K562 (cell line): ENCODE measurements at regions not wholly inside any gene's neighbourhood (a gene's known extent, or its start where the extent isn't known, plus 50 kb on each side); places are given as distances from the start of the nearest gene placed in this dataset.

ENCODE experiments used
- ATAC-seq: fragments of 200-7000 bp; cut with Tn5 transposase; 3 replicates; pipeline ENCODE4 v1.9.1; 2020; ENCODE audit warnings: moderate library complexity
- BruUV-seq: library from RNA; stranded (reverse); fragments of 400-500 nt; replicated peaks from 2 replicates; lab custom pipeline; 2021; lab: Mats Ljungman, UMichigan
- CTCF ChIA-PET: fragments of 300-600 bp; formaldehyde crosslinking; extraction: SDS; loops from one replicate; lab custom pipeline; 2021; ENCODE audit warnings: low intra/inter-chr PET ratio; lab: Yijun Ruan, JAX
- POLR2A ChIA-PET: fragments of 300-600, 350-650 bp; sonication (Branson Sonifier 250); formaldehyde crosslinking; extraction: SDS; loops from one replicate; lab custom pipeline; 2021; ENCODE audit warnings: antibody characterized with exemption, inconsistent platforms; lab: Yijun Ruan, JAX
- DNase-seq, 4 experiments: peaks; one replicate each; pipeline versions ENCODE4 v3.0.0 to v3.0.0-alpha.2; 2011 to 2018; ENCODE audit warnings: low spot score in 3 of 4, mixed read lengths in 3 of 4; ENCODE audit errors: extremely low read depth in 1 of 4
- FAIRE-seq: peaks from 2 replicates; lab custom pipeline; 2011; peaks lifted over from hg19 to GRCh38; lab: Jason Lieb, UNC
- H2AFZ ChIP-seq: 2 replicates; pipeline ENCODE4 v1.6.0; 2011; ENCODE audit warnings: low read depth, low read length, control low read depth, inconsistent platforms
- H3K27ac ChIP-seq: fragments of 200-600 bp; 3 replicates; pipeline ENCODE4 v1.8.0; 2011; ENCODE audit warnings: low read depth, mild to moderate bottlenecking, control low read depth, inconsistent platforms, low read length, moderate library complexity, mixed read lengths; ENCODE audit errors: extremely low read depth
- H3K27me3 ChIP-seq, 2 experiments: fragments of 300-600 bp in 1 of 2; 2 replicates in 1 of 2; 3 replicates in 1 of 2; pipeline versions ENCODE4 v1.6.0 to v1.8.0; 2011; ENCODE audit warnings: inconsistent platforms in 2 of 2, low read length in 2 of 2, mild to moderate bottlenecking in 1 of 2, mixed read lengths in 1 of 2, moderate library complexity in 1 of 2; ENCODE audit not compliant: control insufficient read depth in 2 of 2, insufficient read depth in 2 of 2
- H3K36me3 ChIP-seq: fragments of 300-600 bp; 3 replicates; pipeline ENCODE4 v1.8.0; 2011; ENCODE audit warnings: mild to moderate bottlenecking, low read length, inconsistent platforms; ENCODE audit not compliant: control insufficient read depth, insufficient read depth
- H3K4me1 ChIP-seq, 2 experiments: fragments of 200-600 bp in 1 of 2; replicated peaks in 1 of 2; 2 replicates in 1 of 2; 3 replicates in 1 of 2; pipeline versions ENCODE4 v1.5.1 to v1.8.0; 2011; ENCODE audit warnings: inconsistent platforms in 2 of 2, low read length in 2 of 2, mild to moderate bottlenecking in 1 of 2, mixed read lengths in 1 of 2, moderate library complexity in 1 of 2; ENCODE audit not compliant: control insufficient read depth in 2 of 2, insufficient read depth in 2 of 2
- H3K4me2 ChIP-seq: 2 replicates; pipeline ENCODE4 v1.6.1; 2011; ENCODE audit warnings: low read length, control low read depth, inconsistent platforms, mixed read lengths; ENCODE audit not compliant: insufficient read depth
- H3K4me3 ChIP-seq: fragments of 200-600 bp; sonication (generic), shearing (Covaris generic); 2 replicates; pipeline ENCODE4 v1.5.1; 2016; ENCODE audit warnings: control low read depth, inconsistent platforms
- H3K79me2 ChIP-seq: fragments of 200-600 bp; 3 replicates; pipeline ENCODE4 v1.8.0; 2011; ENCODE audit warnings: low read length, inconsistent platforms; ENCODE audit not compliant: control insufficient read depth, insufficient read depth
- H3K9ac ChIP-seq, 2 experiments: 2 replicates each; pipeline versions ENCODE4 v1.6.0 to v1.6.1; 2011; ENCODE audit warnings: low read depth in 2 of 2, low read length in 2 of 2, control low read depth in 1 of 2, inconsistent platforms in 1 of 2, mild to moderate bottlenecking in 1 of 2, mixed read lengths in 1 of 2; ENCODE audit not compliant: insufficient read depth in 1 of 2
- H3K9me1 ChIP-seq: one replicate; pipeline ENCODE4 v1.6.0; 2011; ENCODE audit warnings: inconsistent platforms, mild to moderate bottlenecking, low read length, moderate library complexity; ENCODE audit not compliant: control insufficient read depth, insufficient read depth
- H3K9me3 ChIP-seq: replicated peaks from 2 replicates; pipeline ENCODE4 v1.5.1; 2011; ENCODE audit warnings: low read depth, low read length, inconsistent platforms; ENCODE audit not compliant: control insufficient read depth, insufficient read depth
- H4K20me1 ChIP-seq: replicated peaks from 2 replicates; pipeline ENCODE4 v1.6.1; 2011; ENCODE audit warnings: low read length, inconsistent platforms, mixed read lengths; ENCODE audit not compliant: control insufficient read depth, insufficient read depth
- DACH1 ChIP-seq: fragments of 450-650 bp; IDR thresholded peaks from 2 replicates; pipeline ENCODE4 v1.6.1; 2018; ENCODE audit not compliant: partially characterized antibody
- DPF2 ChIP-seq: fragments of 450-650 bp; IDR thresholded peaks from 2 replicates; pipeline ENCODE4 v1.6.1; 2016
- EWSR1 ChIP-seq: fragments of 450-650 bp; IDR thresholded peaks from 2 replicates; pipeline ENCODE4 v1.6.1; 2018; ENCODE audit warnings: borderline replicate concordance, mild to moderate bottlenecking, low read depth, moderate library complexity; ENCODE audit not compliant: partially characterized antibody
- FOXJ3 ChIP-seq: sonication (generic); formaldehyde crosslinking; IDR thresholded peaks from 2 replicates; pipeline ENCODE4 v1.4.0; 2020; ENCODE audit warnings: mild to moderate bottlenecking, missing genetic modification reagents
- JUNB ChIP-seq: fragments of 450-650 bp; formaldehyde crosslinking; conservative IDR thresholded peaks from 2 replicates; pipeline ENCODE4 v1.4.0; 2020; ENCODE audit warnings: mild to moderate bottlenecking
- LEF1 ChIP-seq: fragments of 450-650 bp; IDR thresholded peaks from 2 replicates; pipeline ENCODE4 v1.6.1; 2016; ENCODE audit warnings: mild to moderate bottlenecking
- MEIS2 ChIP-seq: fragments of 450-650 bp; IDR thresholded peaks from 2 replicates; pipeline ENCODE4 v1.6.1; 2014; ENCODE audit warnings: mild to moderate bottlenecking; ENCODE audit not compliant: partially characterized antibody
- MTF1 ChIP-seq: fragments of 250-450 bp; sonication (Bioruptor Pico); IDR thresholded peaks from 2 replicates; pipeline ENCODE4 v1.9.0; 2021; ENCODE audit warnings: moderate library complexity, mild to moderate bottlenecking, inconsistent platforms, borderline replicate concordance
- NBN ChIP-seq: fragments of 450-650 bp; IDR thresholded peaks from 2 replicates; pipeline ENCODE4 v1.6.1; 2016; ENCODE audit warnings: low read depth, mild to moderate bottlenecking
- NCOA4 ChIP-seq: fragments of 450-650 bp; IDR thresholded peaks from 2 replicates; pipeline ENCODE4 v1.6.1; 2018; ENCODE audit warnings: mild to moderate bottlenecking; ENCODE audit not compliant: partially characterized antibody
- NCOA6 ChIP-seq: fragments of 450-650 bp; IDR thresholded peaks from 2 replicates; pipeline ENCODE4 v1.6.1; 2017; ENCODE audit warnings: mild to moderate bottlenecking
- NEUROD1 ChIP-seq: fragments of 150-350 bp; IDR thresholded peaks from 2 replicates; pipeline ENCODE4 v1.6.1; 2014; ENCODE audit warnings: borderline replicate concordance, low read length, low read depth; ENCODE audit not compliant: partially characterized antibody
- NFIX ChIP-seq: fragments of 250-450 bp; sonication (Bioruptor Pico); IDR thresholded peaks from 2 replicates; pipeline ENCODE4 v1.4.0; 2020; ENCODE audit warnings: low read depth, mild to moderate bottlenecking, moderate library complexity
- NR2C1 ChIP-seq, 2 experiments: fragments of 450-650 bp; IDR thresholded peaks; 2 replicates each; pipeline ENCODE4 v1.6.1; 2017; ENCODE audit warnings: mild to moderate bottlenecking in 2 of 2, antibody characterized with exemption in 1 of 2, inconsistent platforms in 1 of 2, missing compliant biosample characterization in 1 of 2, missing genetic modification characterization in 1 of 2
- SPI1 ChIP-seq: IDR thresholded peaks from 2 replicates; pipeline ENCODE4 v1.6.1; 2011; ENCODE audit warnings: low read depth, low read length, control low read depth, borderline replicate concordance
- ZNF408 ChIP-seq: fragments of 250-450 bp; sonication (Bioruptor Pico); IDR thresholded peaks from 2 replicates; pipeline ENCODE4 v1.4.0; 2020; ENCODE audit warnings: low read depth, mild to moderate bottlenecking, moderate library complexity
- ZNF586 ChIP-seq: fragments of 450-650 bp; formaldehyde crosslinking; conservative IDR thresholded peaks from 2 replicates; pipeline ENCODE4 v1.4.0; 2020; ENCODE audit warnings: mild to moderate bottlenecking, moderate library complexity
- ZNF589 ChIP-seq: fragments of 200-800 bp; sonication (Bioruptor generic); IDR thresholded peaks from 2 replicates; pipeline ENCODE4 v1.6.1; 2016; ENCODE audit warnings: low read depth, missing genetic modification characterization, missing compliant biosample characterization
- WGBS: fragments of 100-300 bp; shearing (Covaris generic); methylation state at CpG from one replicate; pipeline ENCODE4 v1.1.6; 2016; ENCODE audit warnings: low coverage, mixed read lengths; ENCODE audit not compliant: insufficient coverage; ENCODE audit errors: missing lambda C conversion rate; 5-methylcytosine and 5-hydroxymethylcytosine counted together
- in situ Hi-C: fragments of 300-500 bp; cut with MboI; formaldehyde crosslinking; loops from 4 replicates; pipeline ENCODE4 v1.15.0; 2018; ENCODE audit warnings: inconsistent platforms, mixed read lengths
- intact Hi-C: fragments of 100-400 bp; cut with micrococcal nuclease; formaldehyde crosslinking; loops from 2 replicates; pipeline ENCODE4 v1.14.2; 2022
- TF ChIP-seq, protein P1 (sequence below): fragments of 450-650 bp; IDR thresholded peaks from 2 replicates; pipeline ENCODE4 v1.6.1; 2018; ENCODE audit warnings: mild to moderate bottlenecking, low read depth; ENCODE audit not compliant: partially characterized antibody
- TF ChIP-seq, protein P2 (sequence below), 2 experiments: fragments of 250-450 bp in 1 of 2; fragments of 450-650 bp in 1 of 2; sonication (Bioruptor Pico) in 1 of 2; IDR thresholded peaks; 2 replicates each; pipeline versions ENCODE4 v1.6.1 to v1.8.0; 2016 to 2021; ENCODE audit warnings: mild to moderate bottlenecking in 2 of 2, moderate library complexity in 2 of 2, missing compliant biosample characterization in 1 of 2, missing genetic modification characterization in 1 of 2
- TF ChIP-seq, protein P3 (sequence below): sonication (generic); formaldehyde crosslinking; IDR thresholded peaks from 2 replicates; pipeline ENCODE4 v1.8.1; 2022; ENCODE audit warnings: missing genetic modification reagents

DNA sequence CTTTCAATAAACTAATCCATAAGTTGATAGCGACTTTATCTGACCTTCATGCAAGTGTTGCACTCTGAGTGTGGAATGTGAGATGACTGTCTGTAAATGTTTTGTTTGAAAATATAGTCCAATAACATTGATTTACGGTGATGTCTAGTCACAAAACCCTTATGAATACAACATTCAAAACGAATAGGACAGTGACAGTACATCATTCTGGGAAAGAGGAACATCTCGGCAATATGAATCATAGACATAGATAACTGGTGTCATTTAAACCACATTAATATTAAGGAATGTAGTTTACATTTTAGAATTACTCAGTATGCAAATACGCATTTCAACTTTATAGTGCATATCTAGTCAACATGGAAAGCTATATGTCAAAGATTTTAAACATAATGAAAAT is 1311.6 kb upstream of the ADGRL4 start (continued):
- TF ChIP-seq NFIX (no peak), NEUROD1 (no peak), EWSR1 (no peak)

DNA sequence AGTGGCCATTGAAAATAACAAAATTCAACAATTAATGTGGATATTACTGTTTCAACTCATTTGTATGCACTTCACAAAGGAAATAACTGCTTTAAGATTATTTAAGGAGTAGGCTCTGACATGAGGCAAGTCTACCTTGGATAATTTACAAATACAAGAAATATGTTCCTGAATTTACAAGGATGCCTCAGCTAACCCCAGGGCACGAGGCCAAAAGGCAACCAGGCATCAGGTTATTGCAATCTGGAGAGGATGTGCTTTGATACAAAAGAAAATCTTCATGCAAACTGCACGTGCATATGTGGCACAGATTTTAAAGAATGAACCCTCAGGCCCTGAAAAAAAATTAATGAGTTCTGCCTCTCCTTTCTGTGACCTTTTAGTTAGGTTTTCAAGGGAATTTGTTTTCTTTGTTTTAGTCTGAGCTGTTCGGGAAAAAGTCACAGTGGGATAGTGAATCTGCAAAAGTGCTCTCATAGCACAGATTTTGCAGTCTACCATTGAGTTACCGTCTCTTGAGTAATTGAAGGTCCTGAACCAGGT is 1304.2 kb upstream of the ADGRL4 start:
- in situ Hi-C loops, result no loop called here
- Histone ChIP-seq H3K9me1 (no peaks in the 10 kb centered on the region), H3K4me1 (no peaks in the 10 kb centered on the region), H3K36me3 (no peaks in the 10 kb centered on the region), H3K27ac (no peak overlapping the region), H3K27me3 (no peaks in the 10 kb centered on the region), H2AFZ (no peak overlapping the region), H3K9me3 (no peaks in the 10 kb centered on the region), H3K79me2 (no peaks in the 10 kb centered on the region), H3K4me2 (no peak overlapping the region), H4K20me1 (no peaks in the 10 kb centered on the region), H3K9ac (no peak overlapping the region), H3K4me3 (no peak overlapping the region)
- FAIRE-seq (no peak), ATAC-seq (no peak), DNase-seq (no peak)
- ChIA-PET POLR2A (no interaction called here), CTCF (no interaction called here)
- WGBS, result 0% methylated on average over 4 of the region's 4 CpGs
- intact Hi-C loops, result no loop called here
- BruUV-seq, result no TSS peak
- TF ChIP-seq FOXJ3 (CRISPR knock-in tag) (no peak), DACH1 (no peak), NBN (no peak), JUNB (CRISPR knock-in tag) (no peak), NCOA4 (no peak), ZNF408 (CRISPR knock-in tag) (no peak), NCOA6 (no peak), LEF1 (no peak), DPF2 (no peak), ZNF586 (no peak), NR2C1 (IDR thresholded peaks at IDR 0.05) (no peak), NR2C1 (tag; IDR thresholded peaks at IDR 0.05) (no peak), MEIS2 (no peak), ZNF589 (CRISPR knock-in tag) (no peak), MTF1 (CRISPR knock-in tag) (no peak), SPI1 (no peak)
- TF ChIP-seq, protein P1, sequence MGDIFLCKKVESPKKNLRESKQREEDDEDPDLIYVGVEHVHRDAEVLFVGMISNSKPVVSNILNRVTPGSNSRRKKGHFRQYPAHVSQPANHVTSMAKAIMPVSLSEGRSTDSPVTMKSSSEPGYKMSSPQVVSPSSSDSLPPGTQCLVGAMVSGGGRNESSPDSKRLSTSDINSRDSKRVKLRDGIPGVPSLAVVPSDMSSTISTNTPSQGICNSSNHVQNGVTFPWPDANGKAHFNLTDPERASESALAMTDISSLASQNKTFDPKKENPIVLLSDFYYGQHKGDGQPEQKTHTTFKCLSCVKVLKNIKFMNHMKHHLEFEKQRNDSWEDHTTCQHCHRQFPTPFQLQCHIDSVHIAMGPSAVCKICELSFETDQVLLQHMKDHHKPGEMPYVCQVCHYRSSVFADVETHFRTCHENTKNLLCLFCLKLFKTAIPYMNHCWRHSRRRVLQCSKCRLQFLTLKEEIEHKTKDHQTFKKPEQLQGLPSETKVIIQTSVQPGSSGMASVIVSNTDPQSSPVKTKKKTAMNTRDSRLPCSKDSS, result no peak
- TF ChIP-seq, protein P2, sequence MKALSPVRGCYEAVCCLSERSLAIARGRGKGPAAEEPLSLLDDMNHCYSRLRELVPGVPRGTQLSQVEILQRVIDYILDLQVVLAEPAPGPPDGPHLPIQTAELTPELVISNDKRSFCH (CRISPR knock-in tag; IDR thresholded peaks at IDR 0.05), result no peak
- TF ChIP-seq, protein P2 (tag; IDR thresholded peaks at IDR 0.05), result no peak
- TF ChIP-seq, protein P3, sequence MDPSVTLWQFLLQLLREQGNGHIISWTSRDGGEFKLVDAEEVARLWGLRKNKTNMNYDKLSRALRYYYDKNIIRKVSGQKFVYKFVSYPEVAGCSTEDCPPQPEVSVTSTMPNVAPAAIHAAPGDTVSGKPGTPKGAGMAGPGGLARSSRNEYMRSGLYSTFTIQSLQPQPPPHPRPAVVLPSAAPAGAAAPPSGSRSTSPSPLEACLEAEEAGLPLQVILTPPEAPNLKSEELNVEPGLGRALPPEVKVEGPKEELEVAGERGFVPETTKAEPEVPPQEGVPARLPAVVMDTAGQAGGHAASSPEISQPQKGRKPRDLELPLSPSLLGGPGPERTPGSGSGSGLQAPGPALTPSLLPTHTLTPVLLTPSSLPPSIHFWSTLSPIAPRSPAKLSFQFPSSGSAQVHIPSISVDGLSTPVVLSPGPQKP (CRISPR knock-in tag), result no peak
